H9 (cell line): ENCODE measurements at regions not wholly inside any gene's neighbourhood (a gene's known extent, or its start where the extent isn't known, plus 50 kb on each side); places are given as distances from the start of the nearest gene placed in this dataset.

Source experiments
- DNase-seq: peaks from one replicate; pipeline ENCODE4 v3.0.0-alpha.2; 2017
- H2AFZ ChIP-seq: one replicate; pipeline ENCODE4 v1.6.1; 2013; ENCODE audit warnings: mild to moderate bottlenecking, low read length, control low read depth, moderate library complexity
- H2AK5ac ChIP-seq: 2 replicates; pipeline ENCODE4 v1.6.1; 2013; ENCODE audit warnings: low read length, control low read depth, mixed read lengths; ENCODE audit not compliant: insufficient read length
- H2BK120ac ChIP-seq: one replicate; pipeline ENCODE4 v1.6.1; 2013; ENCODE audit warnings: low read depth, mild to moderate bottlenecking, low read length, control low read depth, inconsistent platforms; ENCODE audit not compliant: poor library complexity, severe bottlenecking
- H2BK12ac ChIP-seq: 2 replicates; pipeline ENCODE4 v1.6.1; 2013; ENCODE audit warnings: low read length, control low read depth, mixed read lengths, low read depth; ENCODE audit not compliant: insufficient read length
- H2BK15ac ChIP-seq: 2 replicates; pipeline ENCODE4 v1.6.1; 2013; ENCODE audit warnings: low read depth, low read length, control low read depth
- H2BK20ac ChIP-seq: one replicate; pipeline ENCODE4 v1.6.1; 2013; ENCODE audit warnings: low read depth, mild to moderate bottlenecking, low read length, control low read depth, inconsistent platforms; ENCODE audit not compliant: poor library complexity, severe bottlenecking
- H2BK5ac ChIP-seq: 2 replicates; pipeline ENCODE4 v1.6.1; 2013; ENCODE audit warnings: low read length, control low read depth, mixed read lengths; ENCODE audit not compliant: insufficient read length
- H3K14ac ChIP-seq: 2 replicates; pipeline ENCODE4 v1.6.1; 2013; ENCODE audit warnings: low read length, control low read depth; ENCODE audit not compliant: insufficient read depth
- H3K18ac ChIP-seq: 2 replicates; pipeline ENCODE4 v1.6.1; 2013; ENCODE audit warnings: low read depth, mild to moderate bottlenecking, mixed read lengths, low read length, control low read depth; ENCODE audit not compliant: insufficient read length
- H3K23ac ChIP-seq: 2 replicates; pipeline ENCODE4 v1.6.1; 2013; ENCODE audit warnings: low read length, control low read depth, mixed read lengths, low read depth; ENCODE audit not compliant: insufficient read length
- H3K23me2 ChIP-seq: 2 replicates; pipeline ENCODE4 v1.6.1; 2013; ENCODE audit warnings: low read depth, mild to moderate bottlenecking, mixed read lengths, low read length, control low read depth; ENCODE audit not compliant: insufficient read length, poor library complexity, severe bottlenecking
- H3K27ac ChIP-seq: 2 replicates; pipeline ENCODE4 v1.5.1; 2013; ENCODE audit warnings: low read length, control low read depth, mixed read lengths, low read depth; ENCODE audit not compliant: insufficient read length
- H3K27me3 ChIP-seq: 2 replicates; pipeline ENCODE4 v1.6.1; 2013; ENCODE audit warnings: low read length, control low read depth, inconsistent platforms; ENCODE audit not compliant: insufficient read depth
- H3K4ac ChIP-seq: 2 replicates; pipeline ENCODE4 v1.6.1; 2013; ENCODE audit warnings: low read depth, mild to moderate bottlenecking, control low read depth, inconsistent platforms, low read length, moderate library complexity
- H3K4me1 ChIP-seq: 2 replicates; pipeline ENCODE4 v1.6.1; 2013; ENCODE audit warnings: low read length, control low read depth, inconsistent platforms; ENCODE audit not compliant: insufficient read depth
- H3K4me2 ChIP-seq: 2 replicates; pipeline ENCODE4 v1.6.1; 2013; ENCODE audit warnings: low read length, control low read depth, mixed read lengths; ENCODE audit not compliant: insufficient read length, insufficient read depth
- H3K56ac ChIP-seq: 2 replicates; pipeline ENCODE4 v1.6.1; 2013; ENCODE audit warnings: low read depth, mild to moderate bottlenecking, mixed read lengths, low read length, control low read depth; ENCODE audit not compliant: insufficient read length
- H3K79me1 ChIP-seq: 2 replicates; pipeline ENCODE4 v1.6.1; 2013; ENCODE audit warnings: low read depth, mild to moderate bottlenecking, moderate library complexity, low read length, control low read depth, inconsistent platforms; ENCODE audit not compliant: insufficient read depth, poor library complexity, severe bottlenecking
- H3K79me2 ChIP-seq: 2 replicates; pipeline ENCODE4 v1.6.1; 2013; ENCODE audit warnings: low read length, control low read depth, inconsistent platforms; ENCODE audit not compliant: insufficient read depth
- H3K9ac ChIP-seq: 2 replicates; pipeline ENCODE4 v1.6.1; 2013; ENCODE audit warnings: low read length, control low read depth, mixed read lengths; ENCODE audit not compliant: insufficient read length; ENCODE audit errors: extremely low read depth
- H3K9me3 ChIP-seq: one replicate; pipeline ENCODE4 v1.6.1; 2013; ENCODE audit warnings: low read depth, low read length, inconsistent platforms; ENCODE audit not compliant: control insufficient read depth
- H3T11ph ChIP-seq: one replicate; pipeline ENCODE4 v1.6.1; 2013; ENCODE audit warnings: mild to moderate bottlenecking, low read length, control low read depth, inconsistent platforms
- H4K20me1 ChIP-seq: one replicate; pipeline ENCODE4 v1.6.1; 2013; ENCODE audit not compliant: control insufficient read depth, insufficient read length, insufficient read depth
- H4K5ac ChIP-seq: 2 replicates; pipeline ENCODE4 v1.6.1; 2013; ENCODE audit warnings: low read depth, mild to moderate bottlenecking, mixed read lengths, low read length, control low read depth; ENCODE audit not compliant: insufficient read length
- H4K8ac ChIP-seq: replicated peaks from 2 replicates; pipeline ENCODE4 v1.6.1; 2013; ENCODE audit warnings: low read length, control low read depth, mixed read lengths, low read depth; ENCODE audit not compliant: insufficient read length
- H4K91ac ChIP-seq: 2 replicates; pipeline ENCODE4 v1.6.1; 2013; ENCODE audit warnings: low read depth, mild to moderate bottlenecking, moderate library complexity, mixed read lengths, low read length, control low read depth; ENCODE audit not compliant: insufficient read length
- H3K27ac Mint-ChIP-seq, 3 experiments: 2 replicates in 2 of 3; 3 replicates in 1 of 3; pipeline ENCODE4 v1.8.0; 2020 to 2021; ENCODE audit warnings: mixed read lengths in 3 of 3, mild to moderate bottlenecking in 1 of 3, moderate library complexity in 1 of 3
- H3K27me3 Mint-ChIP-seq: 2 replicates; pipeline ENCODE4 v1.8.0; 2021; ENCODE audit warnings: low read depth, mild to moderate bottlenecking, moderate library complexity, mixed read lengths
- H3K36me3 Mint-ChIP-seq, 3 experiments: 2 replicates in 2 of 3; 3 replicates in 1 of 3; pipeline ENCODE4 v1.8.0; 2020 to 2021; ENCODE audit warnings: low read depth in 3 of 3, mixed read lengths in 3 of 3; ENCODE audit not compliant: insufficient read depth in 1 of 3
- H3K4me1 Mint-ChIP-seq, 2 experiments: 2 replicates each; pipeline ENCODE4 v1.8.0; 2020; ENCODE audit warnings: mixed read lengths in 2 of 2
- H3K4me3 Mint-ChIP-seq, 2 experiments: 2 replicates in 1 of 2; 3 replicates in 1 of 2; pipeline ENCODE4 v1.8.0; 2020 to 2021; ENCODE audit warnings: mild to moderate bottlenecking in 2 of 2, mixed read lengths in 2 of 2, moderate library complexity in 1 of 2
- H3K9me3 Mint-ChIP-seq, 2 experiments: 2 replicates in 1 of 2; 3 replicates in 1 of 2; pipeline ENCODE4 v1.8.0; 2020; ENCODE audit warnings: mild to moderate bottlenecking in 2 of 2, mixed read lengths in 2 of 2, moderate library complexity in 1 of 2
- CTCF ChIP-seq: fragments of 200-600 bp; sonication (generic); conservative IDR thresholded peaks from 3 replicates; pipeline ENCODE4 v1.8.0; 2021; ENCODE audit warnings: antibody characterized with exemption, mild to moderate bottlenecking

GRCh38 chr6:169944061-169944337, 192.6 kb downstream of the ERMARD start:
- Histone ChIP-seq H3K4ac (no peak overlapping the region), H3K27me3 (no peaks in the 10 kb centered on the region; the same call in 1 of the 2 replicates), H3K79me2 (no peaks in the 10 kb centered on the region), H3K4me2 (no peak overlapping the region), H4K20me1 (no peaks in the 10 kb centered on the region), H2AK5ac (no peak overlapping the region), H3K23me2 (no peaks in the 10 kb centered on the region), H3K27ac (no peak overlapping the region), H2BK20ac (no peak overlapping the region), H3K18ac (no peak overlapping the region), H3K56ac (no peak overlapping the region), H2BK12ac (no peak overlapping the region), H3T11ph (no peak overlapping the region), H4K8ac (no peak overlapping the region), H3K14ac (no peak overlapping the region), H4K5ac (no peak overlapping the region), H2BK15ac (no peak overlapping the region), H2AFZ (no peak overlapping the region), H2BK120ac (no peak overlapping the region), H3K4me1 (no peaks in the 10 kb centered on the region), H3K9ac (no peak overlapping the region), H4K91ac (no peak overlapping the region), H3K23ac (no peak overlapping the region), H3K79me1 (no peaks in the 10 kb centered on the region), H2BK5ac (no peak overlapping the region), H3K9me3 (no peaks in the 10 kb centered on the region)
- Mint-ChIP-seq H3K27me3 (peaks cover 52% of the 10 kb centered on the region), H3K36me3 (no peaks in the 10 kb centered on the region; a peak in 1 of 7 replicates), H3K4me1 (no peaks in the 10 kb centered on the region), H3K27ac (no peak overlapping the region), H3K9me3 (peaks cover 2 to 4% of the 10 kb centered on the region in 2 experiments; a peak in 3 of 5 replicates), H3K4me3 (no peak overlapping the region)
- DNase-seq: no peak
- TF ChIP-seq CTCF: no peak
